GM21825 (cell line): ENCODE measurements at regions not wholly inside any gene's neighbourhood (a gene's known extent, or its start where the extent isn't known, plus 50 kb on each side); places are given as distances from the start of the nearest gene placed in this dataset.

Experiments used
- ATAC-seq: cut with Tn5 transposase; IDR thresholded peaks from one replicate; pipeline ENCODE4 v1.9.1; 2021; ENCODE audit warnings: mild to moderate bottlenecking, moderate library complexity; ENCODE audit not compliant: unreplicated experiment

DNA sequence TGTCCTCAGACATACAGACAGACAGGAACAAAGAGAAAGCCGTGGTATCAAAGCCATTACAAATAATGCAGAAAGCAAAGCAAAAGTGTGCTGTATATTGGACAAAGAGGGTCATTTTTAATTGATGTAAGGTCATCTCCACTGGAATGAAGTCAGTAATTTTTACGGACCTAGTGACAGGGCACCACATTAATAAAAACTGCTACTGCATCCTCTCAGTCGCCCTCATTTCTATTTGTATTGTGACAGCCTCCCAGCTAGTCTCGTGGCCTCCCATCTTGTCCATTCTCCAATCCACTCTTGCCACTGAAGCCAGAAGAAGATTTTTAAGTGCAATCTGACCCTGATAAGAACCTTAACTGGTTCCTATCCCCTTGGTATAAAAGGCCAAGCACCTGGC lies 132.4 kb downstream of the NUAK1 start:
- ATAC-seq: no peak

- no peak for ATAC-seq
Measured at GRCh38 chr12:106006940-106007339, 131.8 kb downstream of the NUAK1 start.

GRCh38 chr12:106010741-106011140 lies 128.0 kb downstream of the NUAK1 start:
- ATAC-seq: no peak
